Body of pancreas (tissue), 4 donors: ENCODE measurements at regions not wholly inside any gene's neighbourhood (a gene's known extent, or its start where the extent isn't known, plus 50 kb on each side); places are given as distances from the start of the nearest gene placed in this dataset.

Experiments used
- POLR2A ChIP-seq, 3 donors: fragments of 450-650 bp; IDR thresholded peaks; one replicate each; pipeline ENCODE4 v1.6.1; 2016; ENCODE audit warnings: antibody characterized with exemption in 3 of 3, mild to moderate bottlenecking in 2 of 3
- TF ChIP-seq, protein P1 (sequence below), 7 experiments: fragments of 450-650 bp in 4 of 7; fragments of 200-600 bp in 3 of 7; sonication (generic) in 3 of 7; IDR thresholded peaks; one replicate each; pipeline ENCODE4 v1.5.1; 2016 to 2019; ENCODE audit warnings: antibody characterized with exemption in 7 of 7

DNA sequence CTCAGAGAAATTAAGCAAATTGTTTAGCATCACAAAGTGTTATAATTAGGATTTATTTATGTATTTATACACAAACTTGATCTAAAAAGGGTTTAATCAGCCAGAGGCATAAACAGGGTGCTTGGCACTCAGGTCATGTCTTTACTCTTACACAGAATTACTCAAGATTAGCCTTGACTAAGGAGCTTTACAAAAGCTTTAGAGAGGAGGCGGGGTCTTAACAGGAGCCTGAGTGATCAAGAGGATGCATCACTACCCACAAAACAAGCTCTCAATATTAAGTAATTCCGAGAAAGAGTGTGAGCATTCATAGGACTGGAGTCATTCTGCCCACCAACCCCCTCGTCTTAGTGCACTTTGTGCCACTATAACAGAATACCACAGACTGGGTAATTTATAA is 103.0 kb downstream of the SPATA19 start:
- no peak for TF ChIP-seq POLR2A (IDR thresholded peaks at IDR 0.05)
- TF ChIP-seq, protein P1, sequence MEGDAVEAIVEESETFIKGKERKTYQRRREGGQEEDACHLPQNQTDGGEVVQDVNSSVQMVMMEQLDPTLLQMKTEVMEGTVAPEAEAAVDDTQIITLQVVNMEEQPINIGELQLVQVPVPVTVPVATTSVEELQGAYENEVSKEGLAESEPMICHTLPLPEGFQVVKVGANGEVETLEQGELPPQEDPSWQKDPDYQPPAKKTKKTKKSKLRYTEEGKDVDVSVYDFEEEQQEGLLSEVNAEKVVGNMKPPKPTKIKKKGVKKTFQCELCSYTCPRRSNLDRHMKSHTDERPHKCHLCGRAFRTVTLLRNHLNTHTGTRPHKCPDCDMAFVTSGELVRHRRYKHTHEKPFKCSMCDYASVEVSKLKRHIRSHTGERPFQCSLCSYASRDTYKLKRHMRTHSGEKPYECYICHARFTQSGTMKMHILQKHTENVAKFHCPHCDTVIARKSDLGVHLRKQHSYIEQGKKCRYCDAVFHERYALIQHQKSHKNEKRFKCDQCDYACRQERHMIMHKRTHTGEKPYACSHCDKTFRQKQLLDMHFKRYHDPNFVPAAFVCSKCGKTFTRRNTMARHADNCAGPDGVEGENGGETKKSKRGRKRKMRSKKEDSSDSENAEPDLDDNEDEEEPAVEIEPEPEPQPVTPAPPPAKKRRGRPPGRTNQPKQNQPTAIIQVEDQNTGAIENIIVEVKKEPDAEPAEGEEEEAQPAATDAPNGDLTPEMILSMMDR (IDR thresholded peaks at IDR 0.05): no peak
